GM23338 (cell line): ENCODE measurements at regions not wholly inside any gene's neighbourhood (a gene's known extent, or its start where the extent isn't known, plus 50 kb on each side); places are given as distances from the start of the nearest gene placed in this dataset.

Experiments
- ATAC-seq: fragments of 200-7000 bp; cut with Tn5 transposase; 3 replicates; pipeline ENCODE4 v1.9.1; 2020
- DNase-seq: peaks from one replicate; pipeline ENCODE4 v3.0.0-alpha.2; 2015; ENCODE audit warnings: low spot score
- H2AFZ ChIP-seq: fragments of 200-600 bp; sonication (generic); 2 replicates; pipeline ENCODE4 v1.8.0; 2016; ENCODE audit warnings: antibody characterized with exemption, mild to moderate bottlenecking, moderate library complexity
- H3F3A ChIP-seq: fragments of 200-600 bp; sonication (generic); replicated peaks from 2 replicates; pipeline ENCODE4 v1.8.0; 2017; ENCODE audit warnings: antibody characterized with exemption, mixed run types, low read depth
- H3K27ac ChIP-seq: fragments of 200-600 bp; sonication (generic); 2 replicates; pipeline ENCODE4 v1.6.1; 2016; ENCODE audit warnings: low read depth
- H3K27me3 ChIP-seq: fragments of 200-600 bp; sonication (generic); 2 replicates; pipeline ENCODE4 v1.8.0; 2016; ENCODE audit warnings: mild to moderate bottlenecking, mixed run types, moderate library complexity; ENCODE audit not compliant: insufficient read depth
- H3K36me3 ChIP-seq: fragments of 200-600 bp; sonication (generic); 2 replicates; pipeline ENCODE4 v1.8.0; 2016; ENCODE audit warnings: mild to moderate bottlenecking; ENCODE audit not compliant: insufficient read depth
- H3K4me1 ChIP-seq: fragments of 200-600 bp; sonication (generic); 2 replicates; pipeline ENCODE4 v1.8.0; 2016; ENCODE audit warnings: mild to moderate bottlenecking, moderate library complexity; ENCODE audit not compliant: insufficient read depth
- H3K4me2 ChIP-seq: fragments of 200-600 bp; sonication (generic); 2 replicates; pipeline ENCODE4 v1.7.1; 2017; ENCODE audit warnings: mixed run types
- H3K4me3 ChIP-seq: fragments of 200-600 bp; sonication (generic); 2 replicates; pipeline ENCODE4 v1.6.1; 2016; ENCODE audit warnings: mixed run types
- H3K79me2 ChIP-seq: fragments of 200-600 bp; sonication (generic); replicated peaks from 2 replicates; pipeline ENCODE4 v1.8.0; 2017; ENCODE audit warnings: mild to moderate bottlenecking; ENCODE audit not compliant: insufficient read depth
- H3K9me2 ChIP-seq: fragments of 200-600 bp; sonication (generic); 2 replicates; pipeline ENCODE4 v1.8.0; 2017; ENCODE audit not compliant: insufficient read depth
- H4K20me1 ChIP-seq: fragments of 200-600 bp; sonication (generic); replicated peaks from 2 replicates; pipeline ENCODE4 v1.8.0; 2017; ENCODE audit warnings: mild to moderate bottlenecking; ENCODE audit not compliant: insufficient read depth
- H3K27ac Mint-ChIP-seq: 2 replicates; pipeline ENCODE4 v1.8.0; 2020; ENCODE audit warnings: inconsistent platforms, mild to moderate bottlenecking, moderate library complexity, mixed read lengths
- H3K27me3 Mint-ChIP-seq: 3 replicates; pipeline ENCODE4 v1.8.0; 2022; ENCODE audit warnings: low read depth, mild to moderate bottlenecking, moderate library complexity, mixed read lengths, inconsistent platforms; ENCODE audit not compliant: insufficient read depth, poor library complexity
- H3K36me3 Mint-ChIP-seq: 3 replicates; pipeline ENCODE4 v1.8.0; 2021; ENCODE audit warnings: low read depth, mild to moderate bottlenecking, inconsistent platforms, moderate library complexity, mixed read lengths
- H3K4me1 Mint-ChIP-seq: 3 replicates; pipeline ENCODE4 v1.8.0; 2020; ENCODE audit warnings: mild to moderate bottlenecking, inconsistent platforms, mixed read lengths
- H3K4me3 Mint-ChIP-seq: 3 replicates; pipeline ENCODE4 v1.8.0; 2021; ENCODE audit warnings: moderate library complexity, mild to moderate bottlenecking, inconsistent platforms, mixed read lengths
- H3K9me3 Mint-ChIP-seq: 3 replicates; pipeline ENCODE4 v1.8.0; 2020; ENCODE audit warnings: moderate library complexity, mild to moderate bottlenecking, inconsistent platforms, mixed read lengths
- EZH2 ChIP-seq: fragments of 200-600 bp; sonication (generic); IDR thresholded peaks from one replicate; pipeline ENCODE4 v1.8.0; 2017; ENCODE audit warnings: antibody characterized with exemption, mild to moderate bottlenecking, low read depth; ENCODE audit not compliant: unreplicated experiment
- NANOG ChIP-seq: IDR thresholded peaks from 2 replicates; pipeline ENCODE4 v1.6.1; 2016; ENCODE audit warnings: antibody characterized with exemption, borderline replicate concordance
- STAT1 ChIP-seq: IDR thresholded peaks from one replicate; pipeline ENCODE4 v1.6.1; 2016; ENCODE audit warnings: antibody characterized with exemption; ENCODE audit not compliant: unreplicated experiment
- ZNF331 ChIP-seq: fragments of 250-450 bp; sonication (Bioruptor Pico); IDR thresholded peaks from 2 replicates; pipeline ENCODE4 v1.5.0; 2020; ENCODE audit warnings: low read depth, mild to moderate bottlenecking, moderate library complexity
- TF ChIP-seq, protein P1 (sequence below), 2 experiments: fragments of 200-600 bp in 1 of 2; sonication (generic) in 1 of 2; conservative IDR thresholded peaks; 2 replicates each; pipeline versions ENCODE4 v1.5.1 to v1.6.1; 2016 to 2017; ENCODE audit warnings: antibody characterized with exemption in 2 of 2, low read depth in 2 of 2, mild to moderate bottlenecking in 2 of 2, moderate library complexity in 1 of 2
- TF ChIP-seq, protein P2 (sequence below): fragments of 250-450 bp; sonication (Bioruptor Pico); IDR thresholded peaks from 2 replicates; pipeline ENCODE4 v1.5.0; 2020; ENCODE audit warnings: mild to moderate bottlenecking, moderate library complexity
- TF ChIP-seq, protein P3 (sequence below): IDR thresholded peaks from 2 replicates; pipeline ENCODE4 v1.6.1; 2016; ENCODE audit warnings: antibody characterized with exemption
- TF ChIP-seq, protein P4 (sequence below): IDR thresholded peaks from one replicate; pipeline ENCODE4 v1.6.1; 2018; ENCODE audit warnings: antibody characterized with exemption; ENCODE audit not compliant: unreplicated experiment

- TF ChIP-seq, protein P1, sequence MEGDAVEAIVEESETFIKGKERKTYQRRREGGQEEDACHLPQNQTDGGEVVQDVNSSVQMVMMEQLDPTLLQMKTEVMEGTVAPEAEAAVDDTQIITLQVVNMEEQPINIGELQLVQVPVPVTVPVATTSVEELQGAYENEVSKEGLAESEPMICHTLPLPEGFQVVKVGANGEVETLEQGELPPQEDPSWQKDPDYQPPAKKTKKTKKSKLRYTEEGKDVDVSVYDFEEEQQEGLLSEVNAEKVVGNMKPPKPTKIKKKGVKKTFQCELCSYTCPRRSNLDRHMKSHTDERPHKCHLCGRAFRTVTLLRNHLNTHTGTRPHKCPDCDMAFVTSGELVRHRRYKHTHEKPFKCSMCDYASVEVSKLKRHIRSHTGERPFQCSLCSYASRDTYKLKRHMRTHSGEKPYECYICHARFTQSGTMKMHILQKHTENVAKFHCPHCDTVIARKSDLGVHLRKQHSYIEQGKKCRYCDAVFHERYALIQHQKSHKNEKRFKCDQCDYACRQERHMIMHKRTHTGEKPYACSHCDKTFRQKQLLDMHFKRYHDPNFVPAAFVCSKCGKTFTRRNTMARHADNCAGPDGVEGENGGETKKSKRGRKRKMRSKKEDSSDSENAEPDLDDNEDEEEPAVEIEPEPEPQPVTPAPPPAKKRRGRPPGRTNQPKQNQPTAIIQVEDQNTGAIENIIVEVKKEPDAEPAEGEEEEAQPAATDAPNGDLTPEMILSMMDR (conservative IDR thresholded peaks at IDR 0.05; ENCODE audit: low read depth in 2 of 2): no peak
- TF ChIP-seq, protein P2, sequence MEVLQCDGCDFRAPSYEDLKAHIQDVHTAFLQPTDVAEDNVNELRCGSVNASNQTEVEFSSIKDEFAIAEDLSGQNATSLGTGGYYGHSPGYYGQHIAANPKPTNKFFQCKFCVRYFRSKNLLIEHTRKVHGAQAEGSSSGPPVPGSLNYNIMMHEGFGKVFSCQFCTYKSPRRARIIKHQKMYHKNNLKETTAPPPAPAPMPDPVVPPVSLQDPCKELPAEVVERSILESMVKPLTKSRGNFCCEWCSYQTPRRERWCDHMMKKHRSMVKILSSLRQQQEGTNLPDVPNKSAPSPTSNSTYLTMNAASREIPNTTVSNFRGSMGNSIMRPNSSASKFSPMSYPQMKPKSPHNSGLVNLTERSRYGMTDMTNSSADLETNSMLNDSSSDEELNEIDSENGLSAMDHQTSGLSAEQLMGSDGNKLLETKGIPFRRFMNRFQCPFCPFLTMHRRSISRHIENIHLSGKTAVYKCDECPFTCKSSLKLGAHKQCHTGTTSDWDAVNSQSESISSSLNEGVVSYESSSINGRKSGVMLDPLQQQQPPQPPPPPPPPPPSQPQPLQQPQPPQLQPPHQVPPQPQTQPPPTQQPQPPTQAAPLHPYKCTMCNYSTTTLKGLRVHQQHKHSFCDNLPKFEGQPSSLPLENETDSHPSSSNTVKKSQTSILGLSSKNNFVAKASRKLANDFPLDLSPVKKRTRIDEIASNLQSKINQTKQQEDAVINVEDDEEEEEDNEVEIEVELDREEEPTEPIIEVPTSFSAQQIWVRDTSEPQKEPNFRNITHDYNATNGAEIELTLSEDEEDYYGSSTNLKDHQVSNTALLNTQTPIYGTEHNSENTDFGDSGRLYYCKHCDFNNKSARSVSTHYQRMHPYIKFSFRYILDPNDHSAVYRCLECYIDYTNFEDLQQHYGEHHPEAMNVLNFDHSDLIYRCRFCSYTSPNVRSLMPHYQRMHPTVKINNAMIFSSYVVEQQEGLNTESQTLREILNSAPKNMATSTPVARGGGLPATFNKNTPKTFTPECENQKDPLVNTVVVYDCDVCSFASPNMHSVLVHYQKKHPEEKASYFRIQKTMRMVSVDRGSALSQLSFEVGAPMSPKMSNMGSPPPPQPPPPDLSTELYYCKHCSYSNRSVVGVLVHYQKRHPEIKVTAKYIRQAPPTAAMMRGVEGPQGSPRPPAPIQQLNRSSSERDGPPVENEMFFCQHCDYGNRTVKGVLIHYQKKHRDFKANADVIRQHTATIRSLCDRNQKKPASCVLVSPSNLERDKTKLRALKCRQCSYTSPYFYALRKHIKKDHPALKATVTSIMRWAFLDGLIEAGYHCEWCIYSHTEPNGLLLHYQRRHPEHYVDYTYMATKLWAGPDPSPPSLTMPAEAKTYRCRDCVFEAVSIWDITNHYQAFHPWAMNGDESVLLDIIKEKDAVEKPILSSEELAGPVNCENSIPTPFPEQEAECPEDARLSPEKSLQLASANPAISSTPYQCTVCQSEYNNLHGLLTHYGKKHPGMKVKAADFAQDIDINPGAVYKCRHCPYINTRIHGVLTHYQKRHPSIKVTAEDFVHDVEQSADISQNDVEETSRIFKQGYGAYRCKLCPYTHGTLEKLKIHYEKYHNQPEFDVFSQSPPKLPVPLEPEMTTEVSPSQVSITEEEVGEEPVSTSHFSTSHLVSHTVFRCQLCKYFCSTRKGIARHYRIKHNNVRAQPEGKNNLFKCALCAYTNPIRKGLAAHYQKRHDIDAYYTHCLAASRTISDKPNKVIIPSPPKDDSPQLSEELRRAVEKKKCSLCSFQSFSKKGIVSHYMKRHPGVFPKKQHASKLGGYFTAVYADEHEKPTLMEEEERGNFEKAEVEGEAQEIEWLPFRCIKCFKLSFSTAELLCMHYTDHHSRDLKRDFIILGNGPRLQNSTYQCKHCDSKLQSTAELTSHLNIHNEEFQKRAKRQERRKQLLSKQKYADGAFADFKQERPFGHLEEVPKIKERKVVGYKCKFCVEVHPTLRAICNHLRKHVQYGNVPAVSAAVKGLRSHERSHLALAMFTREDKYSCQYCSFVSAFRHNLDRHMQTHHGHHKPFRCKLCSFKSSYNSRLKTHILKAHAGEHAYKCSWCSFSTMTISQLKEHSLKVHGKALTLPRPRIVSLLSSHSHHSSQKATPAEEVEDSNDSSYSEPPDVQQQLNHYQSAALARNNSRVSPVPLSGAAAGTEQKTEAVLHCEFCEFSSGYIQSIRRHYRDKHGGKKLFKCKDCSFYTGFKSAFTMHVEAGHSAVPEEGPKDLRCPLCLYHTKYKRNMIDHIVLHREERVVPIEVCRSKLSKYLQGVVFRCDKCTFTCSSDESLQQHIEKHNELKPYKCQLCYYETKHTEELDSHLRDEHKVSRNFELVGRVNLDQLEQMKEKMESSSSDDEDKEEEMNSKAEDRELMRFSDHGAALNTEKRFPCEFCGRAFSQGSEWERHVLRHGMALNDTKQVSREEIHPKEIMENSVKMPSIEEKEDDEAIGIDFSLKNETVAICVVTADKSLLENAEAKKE (CRISPR knock-in tag): no peak
- no peak for TF ChIP-seq ZNF331 (CRISPR knock-in tag)
Measured at GRCh38 chrX:128408842-128409241, 356.6 kb upstream of the ACTRT1 start (continued).

DNA sequence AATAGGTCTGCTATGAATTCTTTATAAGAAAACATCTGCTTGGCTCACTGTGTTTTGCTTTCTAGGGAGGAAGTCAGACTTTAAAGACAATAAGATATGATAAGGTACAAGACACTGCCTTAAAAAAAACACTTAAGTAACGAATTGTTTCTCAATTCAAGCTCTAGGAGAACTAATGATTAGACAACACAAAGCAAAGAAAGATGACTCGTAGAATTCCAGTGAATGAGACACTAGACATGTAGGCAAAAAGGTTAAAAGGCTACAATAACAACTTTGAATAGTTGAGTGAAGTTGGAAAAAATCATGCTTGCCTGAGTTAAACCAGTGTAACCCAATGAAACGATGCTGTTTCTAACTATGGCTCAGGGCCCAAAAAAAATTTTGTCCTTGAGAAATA, 344.4 kb upstream of the ACTRT1 start:
- H4K20me1 ChIP-seq: no peaks in the 10 kb centered on the region
- no peak overlapping the region for H3K27ac ChIP-seq
- H3K4me3 ChIP-seq: no peak overlapping the region
- H3K4me1 Mint-ChIP-seq: no peaks in the 10 kb centered on the region
- no peaks in the 10 kb centered on the region for H3K27me3 ChIP-seq
- no peaks in the 10 kb centered on the region for H3K79me2 ChIP-seq
- H3F3A ChIP-seq: no peaks in the 10 kb centered on the region
- TF ChIP-seq, protein P3, sequence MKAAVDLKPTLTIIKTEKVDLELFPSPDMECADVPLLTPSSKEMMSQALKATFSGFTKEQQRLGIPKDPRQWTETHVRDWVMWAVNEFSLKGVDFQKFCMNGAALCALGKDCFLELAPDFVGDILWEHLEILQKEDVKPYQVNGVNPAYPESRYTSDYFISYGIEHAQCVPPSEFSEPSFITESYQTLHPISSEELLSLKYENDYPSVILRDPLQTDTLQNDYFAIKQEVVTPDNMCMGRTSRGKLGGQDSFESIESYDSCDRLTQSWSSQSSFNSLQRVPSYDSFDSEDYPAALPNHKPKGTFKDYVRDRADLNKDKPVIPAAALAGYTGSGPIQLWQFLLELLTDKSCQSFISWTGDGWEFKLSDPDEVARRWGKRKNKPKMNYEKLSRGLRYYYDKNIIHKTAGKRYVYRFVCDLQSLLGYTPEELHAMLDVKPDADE: no peak
- TF ChIP-seq NANOG (no peak), STAT1 (no peak), EZH2 (no peak)
- TF ChIP-seq, protein P4, sequence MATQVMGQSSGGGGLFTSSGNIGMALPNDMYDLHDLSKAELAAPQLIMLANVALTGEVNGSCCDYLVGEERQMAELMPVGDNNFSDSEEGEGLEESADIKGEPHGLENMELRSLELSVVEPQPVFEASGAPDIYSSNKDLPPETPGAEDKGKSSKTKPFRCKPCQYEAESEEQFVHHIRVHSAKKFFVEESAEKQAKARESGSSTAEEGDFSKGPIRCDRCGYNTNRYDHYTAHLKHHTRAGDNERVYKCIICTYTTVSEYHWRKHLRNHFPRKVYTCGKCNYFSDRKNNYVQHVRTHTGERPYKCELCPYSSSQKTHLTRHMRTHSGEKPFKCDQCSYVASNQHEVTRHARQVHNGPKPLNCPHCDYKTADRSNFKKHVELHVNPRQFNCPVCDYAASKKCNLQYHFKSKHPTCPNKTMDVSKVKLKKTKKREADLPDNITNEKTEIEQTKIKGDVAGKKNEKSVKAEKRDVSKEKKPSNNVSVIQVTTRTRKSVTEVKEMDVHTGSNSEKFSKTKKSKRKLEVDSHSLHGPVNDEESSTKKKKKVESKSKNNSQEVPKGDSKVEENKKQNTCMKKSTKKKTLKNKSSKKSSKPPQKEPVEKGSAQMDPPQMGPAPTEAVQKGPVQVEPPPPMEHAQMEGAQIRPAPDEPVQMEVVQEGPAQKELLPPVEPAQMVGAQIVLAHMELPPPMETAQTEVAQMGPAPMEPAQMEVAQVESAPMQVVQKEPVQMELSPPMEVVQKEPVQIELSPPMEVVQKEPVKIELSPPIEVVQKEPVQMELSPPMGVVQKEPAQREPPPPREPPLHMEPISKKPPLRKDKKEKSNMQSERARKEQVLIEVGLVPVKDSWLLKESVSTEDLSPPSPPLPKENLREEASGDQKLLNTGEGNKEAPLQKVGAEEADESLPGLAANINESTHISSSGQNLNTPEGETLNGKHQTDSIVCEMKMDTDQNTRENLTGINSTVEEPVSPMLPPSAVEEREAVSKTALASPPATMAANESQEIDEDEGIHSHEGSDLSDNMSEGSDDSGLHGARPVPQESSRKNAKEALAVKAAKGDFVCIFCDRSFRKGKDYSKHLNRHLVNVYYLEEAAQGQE: no peak
- TF ChIP-seq, protein P1 (conservative IDR thresholded peaks at IDR 0.05; ENCODE audit: low read depth in 2 of 2): no peak
- no peaks in the 10 kb centered on the region for H3K9me2 ChIP-seq
- H3K4me2 ChIP-seq: no peak overlapping the region
- ATAC-seq: no peak
- no peak overlapping the region for H3K27ac Mint-ChIP-seq
- H3K4me3 Mint-ChIP-seq: no peak overlapping the region
- H3K4me1 ChIP-seq: no peaks in the 10 kb centered on the region
- no peaks in the 10 kb centered on the region for H3K36me3 ChIP-seq
- no peaks in the 10 kb centered on the region for H3K27me3 Mint-ChIP-seq
- no peaks in the 10 kb centered on the region; the same call in 2 of the 3 replicates for H3K9me3 Mint-ChIP-seq
- H3K36me3 Mint-ChIP-seq: no peaks in the 10 kb centered on the region
- no peak overlapping the region for H2AFZ ChIP-seq
- no peak for DNase-seq
